ENCODE measurements at regions not wholly inside any gene's neighbourhood (a gene's known extent, or its start where the extent isn't known, plus 50 kb on each side); places are given as distances from the start of the nearest gene placed in this dataset.

- H4K20me1 ChIP-seq (replicated peaks; ENCODE audit: insufficient read depth): no peaks in the 10 kb centered on the region
- ATAC-seq: peak; percentile 95
- no peak overlapping the region for H2AFZ ChIP-seq
- 0 out of 2 replicates have a peak overlapping the region, but pooled peaks have one; percentile 23 for H3K4me2 ChIP-seq
- no peak for TF ChIP-seq NANOG (IDR thresholded peaks at IDR 0.05; ENCODE audit: borderline replicate concordance)
- peak; percentile 40 to 60 for TF ChIP-seq CTCF (conservative IDR thresholded peaks at IDR 0.05; ENCODE audit: low read depth in 2 of 2)
- no peak for TF ChIP-seq JUNB (IDR thresholded peaks at IDR 0.05; ENCODE audit: unreplicated experiment)
- H3F3A ChIP-seq (replicated peaks; ENCODE audit: low read depth): no peaks in the 10 kb centered on the region
- Mint-ChIP-seq H3K9me3 (no peaks in the 10 kb centered on the region), H3K27me3 (ENCODE audit: insufficient read depth, low read depth, poor library complexity) (peaks cover 2% of the 10 kb centered on the region), H3K36me3 (ENCODE audit: low read depth) (no peaks in the 10 kb centered on the region), H3K4me1 (peaks cover 14% of the 10 kb centered on the region), H3K4me3 (no peak overlapping the region), H3K27ac (no peak overlapping the region)
- peak; percentile 72 for DNase-seq (ENCODE audit: low spot score)
- H3K27ac ChIP-seq (ENCODE audit: low read depth): no peak overlapping the region; the same call in 1 of the 2 replicates
- no peaks in the 10 kb centered on the region for H3K36me3 ChIP-seq (ENCODE audit: insufficient read depth)
- no peaks in the 10 kb centered on the region for H3K27me3 ChIP-seq (ENCODE audit: insufficient read depth)
- no peak overlapping the region for H3K4me3 ChIP-seq
- no peaks in the 10 kb centered on the region for H3K79me2 ChIP-seq (replicated peaks; ENCODE audit: insufficient read depth)
- H3K9me2 ChIP-seq (ENCODE audit: insufficient read depth): 0 out of 2 replicates have a peak, but pooled peaks cover 6% of the 10 kb centered on the region
- H3K4me1 ChIP-seq (ENCODE audit: insufficient read depth): peaks cover 15% of the 10 kb centered on the region
Observed at GRCh38 chr5:4142842-4143241, 547.2 kb downstream of the IRX1 start.

GRCh38 chr5:4144411-4145007 lies 548.9 kb downstream of the IRX1 start:
- peaks cover 15% of the 10 kb centered on the region for H3K4me1 ChIP-seq (ENCODE audit: insufficient read depth)
- H3K4me3 Mint-ChIP-seq: no peak overlapping the region
- ATAC-seq (no peak), DNase-seq (ENCODE audit: low spot score) (no peak)
- no peaks in the 10 kb centered on the region for H3K27me3 ChIP-seq (ENCODE audit: insufficient read depth)
- no peaks in the 10 kb centered on the region for H4K20me1 ChIP-seq (replicated peaks; ENCODE audit: insufficient read depth)
- no peaks in the 10 kb centered on the region for H3K36me3 ChIP-seq (ENCODE audit: insufficient read depth)
- no peak overlapping the region for H3K4me2 ChIP-seq
- H3K9me2 ChIP-seq (ENCODE audit: insufficient read depth): 0 out of 2 replicates have a peak, but pooled peaks cover 6% of the 10 kb centered on the region
- no peaks in the 10 kb centered on the region for H3K36me3 Mint-ChIP-seq (ENCODE audit: low read depth)
- no peaks in the 10 kb centered on the region for H3F3A ChIP-seq (replicated peaks; ENCODE audit: low read depth)
- no peaks in the 10 kb centered on the region for H3K9me3 Mint-ChIP-seq
- H3K79me2 ChIP-seq (replicated peaks; ENCODE audit: insufficient read depth): no peaks in the 10 kb centered on the region
- H3K27ac ChIP-seq (ENCODE audit: low read depth): no peak overlapping the region
- H3K27me3 Mint-ChIP-seq (ENCODE audit: insufficient read depth, low read depth, poor library complexity): peaks cover 2% of the 10 kb centered on the region
- H2AFZ ChIP-seq: no peak overlapping the region
- H3K27ac Mint-ChIP-seq: no peak overlapping the region
- H3K4me3 ChIP-seq: no peak overlapping the region
- peaks cover 14% of the 10 kb centered on the region for H3K4me1 Mint-ChIP-seq
- TF ChIP-seq STAT1 (IDR thresholded peaks at IDR 0.05; ENCODE audit: unreplicated experiment) (no peak), CTCF (conservative IDR thresholded peaks at IDR 0.05; ENCODE audit: low read depth in 2 of 2) (no peak), POLR2AphosphoS5 (IDR thresholded peaks at IDR 0.05; ENCODE audit: low read depth) (no peak), JUNB (IDR thresholded peaks at IDR 0.05; ENCODE audit: unreplicated experiment) (no peak), REST (IDR thresholded peaks at IDR 0.05; ENCODE audit: unreplicated experiment) (no peak), ZNF462 (CRISPR knock-in tag; IDR thresholded peaks at IDR 0.05) (no peak)

All from GM23338 (cell line).